ENCODE measurements at regions not wholly inside any gene's neighbourhood (a gene's known extent, or its start where the extent isn't known, plus 50 kb on each side); places are given as distances from the start of the nearest gene placed in this dataset.

GRCh38 chr3:147090461-147090860 is 315.9 kb downstream of the ZIC4 start (continued):
- TF ChIP-seq GABPA (IDR thresholded peaks at IDR 0.05; ENCODE audit: low read depth) (no peak), RFX5 (IDR thresholded peaks at IDR 0.05; ENCODE audit: low read length) (no peak), FOXM1 (IDR thresholded peaks at IDR 0.05; ENCODE audit: low read depth) (no peak), NFIC (IDR thresholded peaks at IDR 0.05; ENCODE audit: borderline replicate concordance) (no peak), RAD21 (IDR thresholded peaks at IDR 0.05; ENCODE audit: low read length) (no peak)
- TF ChIP-seq, protein P1, sequence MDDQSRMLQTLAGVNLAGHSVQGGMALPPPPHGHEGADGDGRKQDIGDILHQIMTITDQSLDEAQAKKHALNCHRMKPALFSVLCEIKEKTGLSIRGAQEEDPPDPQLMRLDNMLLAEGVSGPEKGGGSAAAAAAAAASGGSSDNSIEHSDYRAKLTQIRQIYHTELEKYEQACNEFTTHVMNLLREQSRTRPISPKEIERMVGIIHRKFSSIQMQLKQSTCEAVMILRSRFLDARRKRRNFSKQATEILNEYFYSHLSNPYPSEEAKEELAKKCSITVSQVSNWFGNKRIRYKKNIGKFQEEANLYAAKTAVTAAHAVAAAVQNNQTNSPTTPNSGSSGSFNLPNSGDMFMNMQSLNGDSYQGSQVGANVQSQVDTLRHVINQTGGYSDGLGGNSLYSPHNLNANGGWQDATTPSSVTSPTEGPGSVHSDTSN (IDR thresholded peaks at IDR 0.05): no peak
- TF ChIP-seq, protein P2, sequence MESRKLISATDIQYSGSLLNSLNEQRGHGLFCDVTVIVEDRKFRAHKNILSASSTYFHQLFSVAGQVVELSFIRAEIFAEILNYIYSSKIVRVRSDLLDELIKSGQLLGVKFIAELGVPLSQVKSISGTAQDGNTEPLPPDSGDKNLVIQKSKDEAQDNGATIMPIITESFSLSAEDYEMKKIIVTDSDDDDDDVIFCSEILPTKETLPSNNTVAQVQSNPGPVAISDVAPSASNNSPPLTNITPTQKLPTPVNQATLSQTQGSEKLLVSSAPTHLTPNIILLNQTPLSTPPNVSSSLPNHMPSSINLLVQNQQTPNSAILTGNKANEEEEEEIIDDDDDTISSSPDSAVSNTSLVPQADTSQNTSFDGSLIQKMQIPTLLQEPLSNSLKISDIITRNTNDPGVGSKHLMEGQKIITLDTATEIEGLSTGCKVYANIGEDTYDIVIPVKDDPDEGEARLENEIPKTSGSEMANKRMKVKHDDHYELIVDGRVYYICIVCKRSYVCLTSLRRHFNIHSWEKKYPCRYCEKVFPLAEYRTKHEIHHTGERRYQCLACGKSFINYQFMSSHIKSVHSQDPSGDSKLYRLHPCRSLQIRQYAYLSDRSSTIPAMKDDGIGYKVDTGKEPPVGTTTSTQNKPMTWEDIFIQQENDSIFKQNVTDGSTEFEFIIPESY (IDR thresholded peaks at IDR 0.05; ENCODE audit: borderline replicate concordance, low read depth): no peak

- DNase-seq: no peak
- H3K4me3 ChIP-seq (ENCODE audit: low read depth in 2 of 2, low read length in 1 of 2): no peak overlapping the region
- POLR2A ChIA-PET: no interaction called here
- CTCF ChIA-PET: interaction anchor here (1.7 kb wide), 1 partner anchor 9 kb away, joined by 4 read pairs; no protein-coding TSS in a partner anchor
- H3K4me1 ChIP-seq (ENCODE audit: control insufficient read depth in 1 of 2, insufficient read depth in 2 of 2, low read depth in 1 of 2, low read length in 1 of 2): no peaks in the 10 kb centered on the region
- H3K79me2 ChIP-seq (ENCODE audit: insufficient read depth): no peaks in the 10 kb centered on the region
- H3K36me3 ChIP-seq (replicated peaks in 1 of 2; ENCODE audit: control insufficient read depth in 1 of 2, insufficient read depth in 2 of 2, low read length in 1 of 2): no peaks in the 10 kb centered on the region
- H3K9me3 ChIP-seq: no peaks in the 10 kb centered on the region
- H3K9me2 ChIP-seq: no peaks in the 10 kb centered on the region
- no peak overlapping the region for H3K9ac ChIP-seq
- H4K20me1 ChIP-seq (ENCODE audit: insufficient read depth): no peaks in the 10 kb centered on the region
- H3K4me2 ChIP-seq: no peak overlapping the region
- H3K27ac ChIP-seq (ENCODE audit: low read depth in 2 of 2, low read length in 1 of 2): no peak overlapping the region
- H3F3A ChIP-seq (replicated peaks; ENCODE audit: insufficient read depth): no peaks in the 10 kb centered on the region
- WGBS (ENCODE audit: low lambda C conversion rate): 7% methylated on average over 5 of the region's 5 CpGs
- H2AFZ ChIP-seq (ENCODE audit: low read depth): no peak overlapping the region
- no peaks in the 10 kb centered on the region for H3K27me3 ChIP-seq (ENCODE audit: insufficient read depth)
- no peak for TF ChIP-seq SIN3A (IDR thresholded peaks at IDR 0.05; ENCODE audit: borderline replicate concordance, low read depth, low read length)
- TF ChIP-seq FOXJ3 (CRISPR knock-in tag; IDR thresholded peaks at IDR 0.05): no peak
- TF ChIP-seq, protein P3, sequence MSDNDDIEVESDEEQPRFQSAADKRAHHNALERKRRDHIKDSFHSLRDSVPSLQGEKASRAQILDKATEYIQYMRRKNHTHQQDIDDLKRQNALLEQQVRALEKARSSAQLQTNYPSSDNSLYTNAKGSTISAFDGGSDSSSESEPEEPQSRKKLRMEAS (IDR thresholded peaks at IDR 0.05; ENCODE audit: low read depth): no peak
- TF ChIP-seq, protein P4, sequence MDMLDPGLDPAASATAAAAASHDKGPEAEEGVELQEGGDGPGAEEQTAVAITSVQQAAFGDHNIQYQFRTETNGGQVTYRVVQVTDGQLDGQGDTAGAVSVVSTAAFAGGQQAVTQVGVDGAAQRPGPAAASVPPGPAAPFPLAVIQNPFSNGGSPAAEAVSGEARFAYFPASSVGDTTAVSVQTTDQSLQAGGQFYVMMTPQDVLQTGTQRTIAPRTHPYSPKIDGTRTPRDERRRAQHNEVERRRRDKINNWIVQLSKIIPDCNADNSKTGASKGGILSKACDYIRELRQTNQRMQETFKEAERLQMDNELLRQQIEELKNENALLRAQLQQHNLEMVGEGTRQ (IDR thresholded peaks at IDR 0.05; ENCODE audit: borderline replicate concordance, low read depth, low read length): no peak
- no peak for TF ChIP-seq RAD21 (IDR thresholded peaks at IDR 0.05; ENCODE audit: low read length)
- no peak for TF ChIP-seq TAF1 (IDR thresholded peaks at IDR 0.05; ENCODE audit: borderline replicate concordance, low read depth, low read length)
- TF ChIP-seq, protein P2 (IDR thresholded peaks at IDR 0.05; ENCODE audit: borderline replicate concordance, low read depth): no peak
- TF ChIP-seq, protein P5, sequence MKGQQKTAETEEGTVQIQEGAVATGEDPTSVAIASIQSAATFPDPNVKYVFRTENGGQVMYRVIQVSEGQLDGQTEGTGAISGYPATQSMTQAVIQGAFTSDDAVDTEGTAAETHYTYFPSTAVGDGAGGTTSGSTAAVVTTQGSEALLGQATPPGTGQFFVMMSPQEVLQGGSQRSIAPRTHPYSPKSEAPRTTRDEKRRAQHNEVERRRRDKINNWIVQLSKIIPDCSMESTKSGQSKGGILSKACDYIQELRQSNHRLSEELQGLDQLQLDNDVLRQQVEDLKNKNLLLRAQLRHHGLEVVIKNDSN (IDR thresholded peaks at IDR 0.05; ENCODE audit: borderline replicate concordance, low read depth): no peak
- no peak for TF ChIP-seq RXRA (IDR thresholded peaks at IDR 0.05; ENCODE audit: borderline replicate concordance, low read depth)
- no peak for TF ChIP-seq POLR2AphosphoS5 (IDR thresholded peaks at IDR 0.05; ENCODE audit: low read depth, low read length)
- no peak for TF ChIP-seq FOXM1 (IDR thresholded peaks at IDR 0.05; ENCODE audit: low read depth)
- TF ChIP-seq RFX5 (IDR thresholded peaks at IDR 0.05; ENCODE audit: low read length): no peak
- TF ChIP-seq, protein P6, sequence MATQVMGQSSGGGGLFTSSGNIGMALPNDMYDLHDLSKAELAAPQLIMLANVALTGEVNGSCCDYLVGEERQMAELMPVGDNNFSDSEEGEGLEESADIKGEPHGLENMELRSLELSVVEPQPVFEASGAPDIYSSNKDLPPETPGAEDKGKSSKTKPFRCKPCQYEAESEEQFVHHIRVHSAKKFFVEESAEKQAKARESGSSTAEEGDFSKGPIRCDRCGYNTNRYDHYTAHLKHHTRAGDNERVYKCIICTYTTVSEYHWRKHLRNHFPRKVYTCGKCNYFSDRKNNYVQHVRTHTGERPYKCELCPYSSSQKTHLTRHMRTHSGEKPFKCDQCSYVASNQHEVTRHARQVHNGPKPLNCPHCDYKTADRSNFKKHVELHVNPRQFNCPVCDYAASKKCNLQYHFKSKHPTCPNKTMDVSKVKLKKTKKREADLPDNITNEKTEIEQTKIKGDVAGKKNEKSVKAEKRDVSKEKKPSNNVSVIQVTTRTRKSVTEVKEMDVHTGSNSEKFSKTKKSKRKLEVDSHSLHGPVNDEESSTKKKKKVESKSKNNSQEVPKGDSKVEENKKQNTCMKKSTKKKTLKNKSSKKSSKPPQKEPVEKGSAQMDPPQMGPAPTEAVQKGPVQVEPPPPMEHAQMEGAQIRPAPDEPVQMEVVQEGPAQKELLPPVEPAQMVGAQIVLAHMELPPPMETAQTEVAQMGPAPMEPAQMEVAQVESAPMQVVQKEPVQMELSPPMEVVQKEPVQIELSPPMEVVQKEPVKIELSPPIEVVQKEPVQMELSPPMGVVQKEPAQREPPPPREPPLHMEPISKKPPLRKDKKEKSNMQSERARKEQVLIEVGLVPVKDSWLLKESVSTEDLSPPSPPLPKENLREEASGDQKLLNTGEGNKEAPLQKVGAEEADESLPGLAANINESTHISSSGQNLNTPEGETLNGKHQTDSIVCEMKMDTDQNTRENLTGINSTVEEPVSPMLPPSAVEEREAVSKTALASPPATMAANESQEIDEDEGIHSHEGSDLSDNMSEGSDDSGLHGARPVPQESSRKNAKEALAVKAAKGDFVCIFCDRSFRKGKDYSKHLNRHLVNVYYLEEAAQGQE (IDR thresholded peaks at IDR 0.05; ENCODE audit: low read depth, low read length): no peak
- no peak for TF ChIP-seq ELF1 (IDR thresholded peaks at IDR 0.05)
- no peak for TF ChIP-seq NRF1 (IDR thresholded peaks at IDR 0.05; ENCODE audit: low read depth, low read length)
- TF ChIP-seq TEAD4 (IDR thresholded peaks at IDR 0.05; ENCODE audit: borderline replicate concordance, insufficient read depth): no peak
These were observed 317.1 kb downstream of the ZIC4 start for GRCh38 chr3:147089286-147089685.

Data from SK-N-SH (cell line).